H1 (cell line): ENCODE measurements at regions not wholly inside any gene's neighbourhood (a gene's known extent, or its start where the extent isn't known, plus 50 kb on each side); places are given as distances from the start of the nearest gene placed in this dataset.

Source experiments
- CTCF ChIA-PET: fragments of 300-600 bp; sonication (Branson Sonifier 250); formaldehyde crosslinking; loops from one replicate; lab custom pipeline; 2021; ENCODE audit not compliant: partially characterized antibody; lab: Charles Lee
- POLR2A ChIA-PET: fragments of 300-600 bp; sonication (Branson Sonifier 250); formaldehyde crosslinking; loops from one replicate; lab custom pipeline; 2021; ENCODE audit warnings: inconsistent platforms; ENCODE audit not compliant: partially characterized antibody; lab: Charles Lee
- DNase-seq, 2 experiments: peaks; one replicate each; pipeline versions ENCODE4 v3.0.0 to v3.0.0-alpha.2; 2010 to 2022; ENCODE audit warnings: low spot score in 2 of 2, low read depth in 1 of 2, mixed read lengths in 1 of 2
- FAIRE-seq: peaks from 2 replicates; lab custom pipeline; 2011; peaks lifted over from hg19 to GRCh38; lab: Jason Lieb, UNC
- H2AFZ ChIP-seq: 2 replicates; pipeline ENCODE4 v1.8.1; 2012; ENCODE audit warnings: low read length, inconsistent platforms
- H2AK5ac ChIP-seq: 2 replicates; pipeline ENCODE4 v1.6.1; 2013; ENCODE audit warnings: low read depth, low read length
- H2BK120ac ChIP-seq: replicated peaks from 2 replicates; pipeline ENCODE3; 2013; ENCODE audit warnings: low read depth, low read length, inconsistent platforms
- H2BK12ac ChIP-seq: 2 replicates; pipeline ENCODE4 v1.6.1; 2013; ENCODE audit warnings: low read depth, low read length
- H2BK15ac ChIP-seq: 2 replicates; pipeline ENCODE4 v1.6.1; 2013; ENCODE audit warnings: low read length
- H2BK20ac ChIP-seq: 2 replicates; pipeline ENCODE4 v1.6.1; 2013; ENCODE audit warnings: low read length
- H2BK5ac ChIP-seq: 2 replicates; pipeline ENCODE4 v1.6.1; 2013; ENCODE audit warnings: low read depth, low read length
- H3K14ac ChIP-seq: 2 replicates; pipeline ENCODE4 v1.6.1; 2013; ENCODE audit warnings: inconsistent platforms; ENCODE audit not compliant: insufficient read length
- H3K18ac ChIP-seq: 2 replicates; pipeline ENCODE4 v1.6.1; 2013; ENCODE audit warnings: low read length; ENCODE audit errors: extremely low read depth
- H3K23ac ChIP-seq: 2 replicates; pipeline ENCODE4 v1.6.1; 2013; ENCODE audit warnings: inconsistent platforms; ENCODE audit not compliant: insufficient read length
- H3K23me2 ChIP-seq: 2 replicates; pipeline ENCODE4 v1.6.1; 2013; ENCODE audit warnings: low read depth, low read length
- H3K27ac ChIP-seq: 2 replicates; pipeline ENCODE4 v1.6.1; 2011; ENCODE audit warnings: low read depth, low read length, inconsistent platforms
- H3K27me3 ChIP-seq, 4 experiments: replicated peaks in 1 of 4; 1 replicate in 1 of 4; 2 replicates in 3 of 4; pipeline versions ENCODE4 v1.6.1 to v1.8.1; 2011 to 2013; ENCODE audit warnings: low read length in 3 of 4, mild to moderate bottlenecking in 3 of 4, inconsistent platforms in 2 of 4, mixed read lengths in 2 of 4, moderate library complexity in 1 of 4; ENCODE audit not compliant: control insufficient read depth in 3 of 4, insufficient read depth in 3 of 4; ENCODE audit errors: extremely low read depth in 1 of 4
- H3K36me3 ChIP-seq, 4 experiments: 2 replicates each; pipeline versions ENCODE4 v1.6.1 to v1.8.1; 2011 to 2013; ENCODE audit warnings: mild to moderate bottlenecking in 4 of 4, low read length in 3 of 4, moderate library complexity in 2 of 4, control low read depth in 1 of 4, inconsistent platforms in 1 of 4; ENCODE audit not compliant: insufficient read depth in 4 of 4, control insufficient read depth in 2 of 4
- H3K4ac ChIP-seq: replicated peaks from 2 replicates; pipeline ENCODE3; 2013; ENCODE audit warnings: low read length, low read depth, mixed read lengths, inconsistent platforms; ENCODE audit not compliant: insufficient read length
- H3K4me1 ChIP-seq, 4 experiments: replicated peaks in 1 of 4; 1 replicate in 1 of 4; 2 replicates in 3 of 4; pipeline versions ENCODE4 v1.6.1 to v1.8.1; 2011 to 2013; ENCODE audit warnings: low read length in 3 of 4, inconsistent platforms in 2 of 4, mixed read lengths in 1 of 4; ENCODE audit not compliant: insufficient read depth in 4 of 4, control insufficient read depth in 3 of 4
- H3K4me2 ChIP-seq, 2 experiments: 2 replicates each; pipeline versions ENCODE4 v1.6.1 to v1.8.1; 2011 to 2013; ENCODE audit warnings: low read depth in 2 of 2, low read length in 2 of 2, control low read depth in 1 of 2, inconsistent platforms in 1 of 2, mild to moderate bottlenecking in 1 of 2; ENCODE audit not compliant: insufficient read depth in 1 of 2
- H3K4me3 ChIP-seq, 4 experiments: fragments of 200-600, 300-600 bp in 1 of 4; sonication (generic), shearing (Covaris generic), sonication (Bioruptor Twin) in 1 of 4; 2 replicates each; pipeline versions ENCODE4 v1.5.1 to v1.8.1; 2011 to 2016; ENCODE audit warnings: low read length in 4 of 4, low read depth in 3 of 4, control low read depth in 2 of 4, inconsistent platforms in 2 of 4, mild to moderate bottlenecking in 2 of 4, mixed read lengths in 1 of 4, moderate library complexity in 1 of 4; ENCODE audit not compliant: insufficient read depth in 2 of 4; ENCODE audit errors: extremely low read depth in 1 of 4
- H3K56ac ChIP-seq: replicated peaks from 2 replicates; pipeline ENCODE3; 2013; ENCODE audit warnings: low read depth, mild to moderate bottlenecking, mixed read lengths, low read length, inconsistent platforms; ENCODE audit not compliant: insufficient read length
- H3K79me1 ChIP-seq: 2 replicates; pipeline ENCODE4 v1.6.1; 2013; ENCODE audit warnings: low read depth, low read length, control low read depth
- H3K79me2 ChIP-seq, 2 experiments: 2 replicates each; pipeline versions ENCODE4 v1.6.1 to v1.8.1; 2012 to 2013; ENCODE audit warnings: low read length in 2 of 2, mild to moderate bottlenecking in 2 of 2, inconsistent platforms in 1 of 2; ENCODE audit not compliant: insufficient read depth in 2 of 2, control insufficient read depth in 1 of 2
- H3K9ac ChIP-seq, 4 experiments: replicated peaks in 1 of 4; 1 replicate in 1 of 4; 2 replicates in 3 of 4; pipeline versions ENCODE4 v1.6.1 to v1.8.1; 2011 to 2013; ENCODE audit warnings: low read depth in 3 of 4, low read length in 3 of 4, control low read depth in 2 of 4, mild to moderate bottlenecking in 2 of 4, moderate library complexity in 2 of 4, inconsistent platforms in 1 of 4; ENCODE audit errors: extremely low read depth in 1 of 4
- H3K9me3 ChIP-seq, 2 experiments: 2 replicates each; pipeline versions ENCODE4 v1.6.1 to v1.8.1; 2012 to 2013; ENCODE audit warnings: mild to moderate bottlenecking in 2 of 2, moderate library complexity in 2 of 2, control low read depth in 1 of 2, inconsistent platforms in 1 of 2, low read depth in 1 of 2, low read length in 1 of 2, mixed read lengths in 1 of 2; ENCODE audit not compliant: insufficient read depth in 2 of 2
- H4K20me1 ChIP-seq, 2 experiments: replicated peaks in 1 of 2; 2 replicates each; pipeline versions ENCODE3 to v1.8.1; 2011 to 2013; ENCODE audit warnings: inconsistent platforms in 2 of 2, low read length in 2 of 2, mild to moderate bottlenecking in 1 of 2; ENCODE audit not compliant: insufficient read depth in 2 of 2, control insufficient read depth in 1 of 2
- H4K5ac ChIP-seq: 2 replicates; pipeline ENCODE4 v1.6.1; 2013; ENCODE audit warnings: low read length, low read depth, mixed read lengths, inconsistent platforms; ENCODE audit not compliant: insufficient read length
- H4K8ac ChIP-seq: 2 replicates; pipeline ENCODE4 v1.8.0; 2013; ENCODE audit warnings: mild to moderate bottlenecking, moderate library complexity, low read length, inconsistent platforms; ENCODE audit not compliant: insufficient read depth; ENCODE audit errors: extremely low read depth
- H4K91ac ChIP-seq: replicated peaks from 2 replicates; pipeline ENCODE3; 2013; ENCODE audit warnings: low read length, mixed read lengths, inconsistent platforms; ENCODE audit not compliant: insufficient read length
- CBX5 ChIP-seq: fragments of 300-800, 300-1000 bp; sonication (generic); IDR thresholded peaks from 2 replicates; pipeline ENCODE4 v1.7.1; 2016; ENCODE audit warnings: antibody characterized with exemption, low read length, low read depth
- CHD1 ChIP-seq: IDR thresholded peaks from 2 replicates; pipeline ENCODE4 v1.6.1; 2012; ENCODE audit warnings: low read depth, low read length, improper control_type of control experiment
- CREB1 ChIP-seq: IDR thresholded peaks from 2 replicates; pipeline ENCODE4 v1.6.1; 2012; ENCODE audit warnings: inconsistent platforms
- CTBP2 ChIP-seq: IDR thresholded peaks from 2 replicates; pipeline ENCODE4 v1.7.0; 2011; ENCODE audit warnings: borderline replicate concordance, mild to moderate bottlenecking, moderate library complexity, mixed read lengths, low read length; ENCODE audit not compliant: insufficient read depth, insufficient read length
- HDAC6 ChIP-seq: IDR thresholded peaks from one replicate; pipeline ENCODE4 v1.7.1; 2012; ENCODE audit warnings: low read depth, mild to moderate bottlenecking, inconsistent platforms, low read length, moderate library complexity
- KDM5A ChIP-seq: fragments of 200-600 bp; IDR thresholded peaks from 2 replicates; pipeline ENCODE4 v1.7.1; 2012; ENCODE audit warnings: mild to moderate bottlenecking, low read length, inconsistent platforms, mixed read lengths
- SP4 ChIP-seq: IDR thresholded peaks from 2 replicates; pipeline ENCODE4 v1.6.1; 2012; ENCODE audit warnings: low read length, inconsistent platforms
- TAF1 ChIP-seq: IDR thresholded peaks from 2 replicates; pipeline ENCODE4 v1.6.1; 2011; ENCODE audit warnings: mild to moderate bottlenecking, low read depth, low read length
- ZNF274 ChIP-seq: IDR thresholded peaks from 2 replicates; pipeline ENCODE4 v1.7.0; 2012; ENCODE audit warnings: low read length, borderline replicate concordance; ENCODE audit errors: extremely low read depth
- WGBS, 2 experiments: shearing (Covaris generic) in 1 of 2; methylation state at CpG; one replicate each; pipeline versions ENCODE4 v1.1.6 to v1.1.7; 2013 to 2015; ENCODE audit warnings: low lambda C conversion rate in 2 of 2, mixed read lengths in 2 of 2, inconsistent platforms in 1 of 2, low coverage in 1 of 2, missing lambda C conversion rate in 1 of 2; ENCODE audit not compliant: insufficient replicate concordance in 2 of 2, insufficient coverage in 1 of 2, insufficient read length in 1 of 2; ENCODE audit errors: extremely low coverage in 1 of 2, missing lambda C conversion rate in 1 of 2; 5-methylcytosine and 5-hydroxymethylcytosine counted together

GRCh38 chr10:84850826-84851225, 522.4 kb downstream of the CCSER2 start:
- peaks cover 0 to 5% (median 0%) of the 10 kb centered on the region in 4 experiments; a peak in 1 of 7 replicates for H3K4me1 ChIP-seq
- H4K5ac ChIP-seq, result no peak overlapping the region
- no peak overlapping the region for H4K91ac ChIP-seq
- H2BK120ac ChIP-seq, result no peak overlapping the region
- H3K27me3 ChIP-seq, result no peaks in the 10 kb centered on the region
- 92% methylated on average over 6 of the region's 6 CpGs; no CpG with 5 or more reads in 1 of the 2 experiments for WGBS, 2 experiments
- no peak overlapping the region for H3K14ac ChIP-seq
- no peak overlapping the region for H3K27ac ChIP-seq
- no peaks in the 10 kb centered on the region for H3K9me3 ChIP-seq
- DNase-seq (no peak), FAIRE-seq (no peak)
- no peak overlapping the region for H3K4me2 ChIP-seq
- no peaks in the 10 kb centered on the region for H3K79me2 ChIP-seq
- H3K23ac ChIP-seq, result no peak overlapping the region
- no peak overlapping the region for H3K4ac ChIP-seq
- no peak overlapping the region for H2BK20ac ChIP-seq
- TF ChIP-seq HDAC6, result no peak
- TF ChIP-seq TAF1, result no peak
- no peak for TF ChIP-seq ZNF274
- no peak for TF ChIP-seq CTBP2
- no peak for TF ChIP-seq CREB1
- no peak for TF ChIP-seq CBX5
- TF ChIP-seq SP4, result no peak
- no peak for TF ChIP-seq KDM5A
- TF ChIP-seq CHD1, result no peak
- no peak overlapping the region for H3K18ac ChIP-seq
- H3K23me2 ChIP-seq, result no peaks in the 10 kb centered on the region
- H3K56ac ChIP-seq, result no peak overlapping the region
- no peak overlapping the region for H2BK12ac ChIP-seq
- H3K9ac ChIP-seq, result no peak overlapping the region
- no peak overlapping the region for H3K4me3 ChIP-seq
- no peak overlapping the region for H2AFZ ChIP-seq
- no peak overlapping the region for H2AK5ac ChIP-seq
- ChIA-PET POLR2A (no interaction called here), CTCF (no interaction called here)
- no peak overlapping the region for H2BK5ac ChIP-seq
- H4K8ac ChIP-seq, result no peak overlapping the region
- H3K36me3 ChIP-seq, result no peaks in the 10 kb centered on the region
- H2BK15ac ChIP-seq, result no peak overlapping the region
- no peaks in the 10 kb centered on the region for H3K79me1 ChIP-seq
- no peaks in the 10 kb centered on the region for H4K20me1 ChIP-seq
